ENCODE measurements at regions not wholly inside any gene's neighbourhood (a gene's known extent, or its start where the extent isn't known, plus 50 kb on each side); places are given as distances from the start of the nearest gene placed in this dataset.

DNA sequence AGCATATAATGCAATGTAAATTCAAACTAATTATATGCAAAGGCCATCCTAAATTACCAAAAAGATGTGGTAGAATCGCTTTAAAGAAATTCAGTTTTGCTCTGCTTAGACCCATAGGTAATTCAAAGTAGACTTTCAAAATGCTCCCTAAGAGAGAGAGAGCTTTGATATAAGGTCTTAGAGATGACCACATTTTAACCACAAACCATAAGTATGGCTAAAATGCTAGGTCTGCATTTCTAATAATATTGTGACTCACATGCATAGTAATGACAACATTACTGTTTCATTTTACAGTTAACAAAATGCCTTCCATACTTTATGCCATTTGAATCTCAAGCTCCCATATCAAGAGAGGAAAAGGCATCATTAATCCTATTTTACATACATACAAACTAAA lies 144.5 kb downstream of the RAD51AP2 start:
- no peaks in the 10 kb centered on the region for H3K4me1 ChIP-seq (ENCODE audit: control insufficient read depth, insufficient read depth, low read length)
- no peak overlapping the region for H3K27ac ChIP-seq (ENCODE audit: extremely low read depth, low read depth, low read length)
- no peak for TF ChIP-seq ZNF394 (tag by site-specific recombination; IDR thresholded peaks at IDR 0.05; ENCODE audit: borderline replicate concordance)
- TF ChIP-seq ZNF426 (tag by site-specific recombination; IDR thresholded peaks at IDR 0.05), result no peak
- TF ChIP-seq, protein P1, sequence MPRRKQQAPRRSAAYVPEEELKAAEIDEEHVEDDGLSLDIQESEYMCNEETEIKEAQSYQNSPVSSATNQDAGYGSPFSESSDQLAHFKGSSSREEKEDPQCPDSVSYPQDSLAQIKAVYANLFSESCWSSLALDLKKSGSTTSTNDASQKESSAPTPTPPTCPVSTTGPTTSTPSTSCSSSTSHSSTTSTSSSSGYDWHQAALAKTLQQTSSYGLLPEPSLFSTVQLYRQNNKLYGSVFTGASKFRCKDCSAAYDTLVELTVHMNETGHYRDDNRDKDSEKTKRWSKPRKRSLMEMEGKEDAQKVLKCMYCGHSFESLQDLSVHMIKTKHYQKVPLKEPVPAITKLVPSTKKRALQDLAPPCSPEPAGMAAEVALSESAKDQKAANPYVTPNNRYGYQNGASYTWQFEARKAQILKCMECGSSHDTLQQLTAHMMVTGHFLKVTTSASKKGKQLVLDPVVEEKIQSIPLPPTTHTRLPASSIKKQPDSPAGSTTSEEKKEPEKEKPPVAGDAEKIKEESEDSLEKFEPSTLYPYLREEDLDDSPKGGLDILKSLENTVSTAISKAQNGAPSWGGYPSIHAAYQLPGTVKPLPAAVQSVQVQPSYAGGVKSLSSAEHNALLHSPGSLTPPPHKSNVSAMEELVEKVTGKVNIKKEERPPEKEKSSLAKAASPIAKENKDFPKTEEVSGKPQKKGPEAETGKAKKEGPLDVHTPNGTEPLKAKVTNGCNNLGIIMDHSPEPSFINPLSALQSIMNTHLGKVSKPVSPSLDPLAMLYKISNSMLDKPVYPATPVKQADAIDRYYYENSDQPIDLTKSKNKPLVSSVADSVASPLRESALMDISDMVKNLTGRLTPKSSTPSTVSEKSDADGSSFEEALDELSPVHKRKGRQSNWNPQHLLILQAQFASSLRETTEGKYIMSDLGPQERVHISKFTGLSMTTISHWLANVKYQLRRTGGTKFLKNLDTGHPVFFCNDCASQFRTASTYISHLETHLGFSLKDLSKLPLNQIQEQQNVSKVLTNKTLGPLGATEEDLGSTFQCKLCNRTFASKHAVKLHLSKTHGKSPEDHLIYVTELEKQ (tag by site-specific recombination; IDR thresholded peaks at IDR 0.05; ENCODE audit: borderline replicate concordance), result no peak
- TF ChIP-seq, protein P2, sequence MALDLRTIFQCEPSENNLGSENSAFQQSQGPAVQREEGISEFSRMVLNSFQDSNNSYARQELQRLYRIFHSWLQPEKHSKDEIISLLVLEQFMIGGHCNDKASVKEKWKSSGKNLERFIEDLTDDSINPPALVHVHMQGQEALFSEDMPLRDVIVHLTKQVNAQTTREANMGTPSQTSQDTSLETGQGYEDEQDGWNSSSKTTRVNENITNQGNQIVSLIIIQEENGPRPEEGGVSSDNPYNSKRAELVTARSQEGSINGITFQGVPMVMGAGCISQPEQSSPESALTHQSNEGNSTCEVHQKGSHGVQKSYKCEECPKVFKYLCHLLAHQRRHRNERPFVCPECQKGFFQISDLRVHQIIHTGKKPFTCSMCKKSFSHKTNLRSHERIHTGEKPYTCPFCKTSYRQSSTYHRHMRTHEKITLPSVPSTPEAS (tag by site-specific recombination; IDR thresholded peaks at IDR 0.05), result no peak
- no peak for TF ChIP-seq ZNF239 (tag by site-specific recombination; IDR thresholded peaks at IDR 0.05)
- TF ChIP-seq ZNF654 (tag by site-specific recombination; IDR thresholded peaks at IDR 0.05; ENCODE audit: low read depth), result no peak
- no peak for TF ChIP-seq ZNF518A (tag by site-specific recombination; conservative IDR thresholded peaks at IDR 0.05; ENCODE audit: low read depth)
- no peak for TF ChIP-seq ZNF571 (tag by site-specific recombination; IDR thresholded peaks at IDR 0.05)
- TF ChIP-seq SETDB1 (IDR thresholded peaks at IDR 0.05; ENCODE audit: insufficient read length, low read length), result no peak
- TF ChIP-seq OVOL3 (tag by site-specific recombination; IDR thresholded peaks at IDR 0.05), result no peak
- TF ChIP-seq ZXDB (tag by site-specific recombination; IDR thresholded peaks at IDR 0.05), result no peak
- no peak for TF ChIP-seq ZNF558 (tag by site-specific recombination; IDR thresholded peaks at IDR 0.05)
- TF ChIP-seq ZNF266 (tag by site-specific recombination; IDR thresholded peaks at IDR 0.05; ENCODE audit: low read depth), result no peak
- TF ChIP-seq ZFHX2 (tag by site-specific recombination; conservative IDR thresholded peaks at IDR 0.05), result no peak
- CTCF ChIA-PET, result interaction anchor here (0.7 kb wide), 1 partner anchor 27 kb away, joined by 3 read pairs; no protein-coding TSS in a partner anchor
- H3K9me3 ChIP-seq (ENCODE audit: control insufficient read depth, insufficient read depth, low read depth, low read length), result no peaks in the 10 kb centered on the region
- no peaks in the 10 kb centered on the region for H3K36me3 ChIP-seq (ENCODE audit: control insufficient read depth in 2 of 2, insufficient read depth in 1 of 2, low read length in 2 of 2)
- H3K4me3 ChIP-seq (ENCODE audit: low read depth, low read length), result no peak overlapping the region
- POLR2A ChIA-PET, result no interaction called here

GRCh38 chr2:17373041-17373440 lies 145.2 kb downstream of the RAD51AP2 start:
- POLR2A ChIA-PET, result no interaction called here
- TF ChIP-seq, protein P3, sequence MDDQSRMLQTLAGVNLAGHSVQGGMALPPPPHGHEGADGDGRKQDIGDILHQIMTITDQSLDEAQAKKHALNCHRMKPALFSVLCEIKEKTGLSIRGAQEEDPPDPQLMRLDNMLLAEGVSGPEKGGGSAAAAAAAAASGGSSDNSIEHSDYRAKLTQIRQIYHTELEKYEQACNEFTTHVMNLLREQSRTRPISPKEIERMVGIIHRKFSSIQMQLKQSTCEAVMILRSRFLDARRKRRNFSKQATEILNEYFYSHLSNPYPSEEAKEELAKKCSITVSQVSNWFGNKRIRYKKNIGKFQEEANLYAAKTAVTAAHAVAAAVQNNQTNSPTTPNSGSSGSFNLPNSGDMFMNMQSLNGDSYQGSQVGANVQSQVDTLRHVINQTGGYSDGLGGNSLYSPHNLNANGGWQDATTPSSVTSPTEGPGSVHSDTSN (CRISPR knock-in tag; IDR thresholded peaks at IDR 0.05), result no peak
- TF ChIP-seq ZBTB8A (tag by site-specific recombination; IDR thresholded peaks at IDR 0.05), result no peak
- no peak for TF ChIP-seq ZNF335 (tag by site-specific recombination; conservative IDR thresholded peaks at IDR 0.05)
- TF ChIP-seq ZNF416 (tag by site-specific recombination; IDR thresholded peaks at IDR 0.05), result no peak
- TF ChIP-seq ZNF701 (tag by site-specific recombination; IDR thresholded peaks at IDR 0.05), result no peak
- TF ChIP-seq ZNF2 (tag by site-specific recombination; IDR thresholded peaks at IDR 0.05), result no peak
- no peak for TF ChIP-seq ZNF211 (tag by site-specific recombination; IDR thresholded peaks at IDR 0.05; ENCODE audit: low read depth)
- TF ChIP-seq ZNF121 (tag by site-specific recombination; IDR thresholded peaks at IDR 0.05), result no peak
- TF ChIP-seq ZNF350 (tag by site-specific recombination; IDR thresholded peaks at IDR 0.05), result no peak
- no peak for TF ChIP-seq KLF16 (tag by site-specific recombination; IDR thresholded peaks at IDR 0.05)
- TF ChIP-seq ZNF248 (tag by site-specific recombination; IDR thresholded peaks at IDR 0.05), result no peak
- Histone ChIP-seq H3K4me1 (ENCODE audit: control insufficient read depth, insufficient read depth, low read length) (no peaks in the 10 kb centered on the region), H3K27ac (ENCODE audit: extremely low read depth, low read depth, low read length) (no peak overlapping the region), H3K4me3 (ENCODE audit: low read depth, low read length) (no peak overlapping the region), H3K9me3 (ENCODE audit: control insufficient read depth, insufficient read depth, low read depth, low read length) (no peaks in the 10 kb centered on the region), H3K36me3 (ENCODE audit: control insufficient read depth in 2 of 2, insufficient read depth in 1 of 2, low read length in 2 of 2) (no peaks in the 10 kb centered on the region)
- CTCF ChIA-PET, result no interaction called here
